ENCODE measurements at regions not wholly inside any gene's neighbourhood (a gene's known extent, or its start where the extent isn't known, plus 50 kb on each side); places are given as distances from the start of the nearest gene placed in this dataset.
A peak's percentile ranks its signal among the peaks of the same experiment; 100 is the strongest.

- no peak for DNase-seq
- Mint-ChIP-seq H3K36me3 (ENCODE audit: unreplicated experiment) (no peaks in the 10 kb centered on the region), H3K4me1 (ENCODE audit: low read depth, unreplicated experiment) (peaks cover 10% of the 10 kb centered on the region), H3K27ac (ENCODE audit: unreplicated experiment) (peak overlapping the region; percentile 14), H3K27me3 (ENCODE audit: unreplicated experiment) (no peaks in the 10 kb centered on the region), H3K9me3 (ENCODE audit: unreplicated experiment) (no peaks in the 10 kb centered on the region), H3K4me3 (ENCODE audit: unreplicated experiment) (no peak overlapping the region)
- no peak for TF ChIP-seq CTCF (IDR thresholded peaks at IDR 0.05; ENCODE audit: partially characterized antibody, unreplicated experiment)
Measured at GRCh38 chr14:44291366-44291915, 215.6 kb downstream of the FSCB start.

GRCh38 chr14:44287858-44288257, 219.2 kb downstream of the FSCB start:
- Mint-ChIP-seq H3K4me1 (ENCODE audit: low read depth, unreplicated experiment) (peaks cover 10% of the 10 kb centered on the region), H3K27ac (ENCODE audit: unreplicated experiment) (no peak overlapping the region), H3K9me3 (ENCODE audit: unreplicated experiment) (no peaks in the 10 kb centered on the region), H3K4me3 (ENCODE audit: unreplicated experiment) (no peak overlapping the region), H3K27me3 (ENCODE audit: unreplicated experiment) (no peaks in the 10 kb centered on the region), H3K36me3 (ENCODE audit: unreplicated experiment) (no peaks in the 10 kb centered on the region)
- no peak for DNase-seq
- no peak for TF ChIP-seq CTCF (IDR thresholded peaks at IDR 0.05; ENCODE audit: partially characterized antibody, unreplicated experiment)

GRCh38 chr14:44286201-44286600, 220.9 kb downstream of the FSCB start:
- DNase-seq: no peak
- H3K9me3 Mint-ChIP-seq (ENCODE audit: unreplicated experiment): no peaks in the 10 kb centered on the region
- peaks cover 2% of the 10 kb centered on the region for H3K4me1 Mint-ChIP-seq (ENCODE audit: low read depth, unreplicated experiment)
- no peak for TF ChIP-seq CTCF (IDR thresholded peaks at IDR 0.05; ENCODE audit: partially characterized antibody, unreplicated experiment)
- no peak overlapping the region for H3K27ac Mint-ChIP-seq (ENCODE audit: unreplicated experiment)
- H3K27me3 Mint-ChIP-seq (ENCODE audit: unreplicated experiment): no peaks in the 10 kb centered on the region
- no peak overlapping the region for H3K4me3 Mint-ChIP-seq (ENCODE audit: unreplicated experiment)
- H3K36me3 Mint-ChIP-seq (ENCODE audit: unreplicated experiment): no peaks in the 10 kb centered on the region

GRCh38 chr14:44283836-44284235, 223.2 kb downstream of the FSCB start:
- no peak for DNase-seq
- no peak for TF ChIP-seq CTCF (IDR thresholded peaks at IDR 0.05; ENCODE audit: partially characterized antibody, unreplicated experiment)
- H3K27me3 Mint-ChIP-seq (ENCODE audit: unreplicated experiment): no peaks in the 10 kb centered on the region
- no peaks in the 10 kb centered on the region for H3K36me3 Mint-ChIP-seq (ENCODE audit: unreplicated experiment)
- no peak overlapping the region for H3K27ac Mint-ChIP-seq (ENCODE audit: unreplicated experiment)
- no peaks in the 10 kb centered on the region for H3K4me1 Mint-ChIP-seq (ENCODE audit: low read depth, unreplicated experiment)
- H3K4me3 Mint-ChIP-seq (ENCODE audit: unreplicated experiment): no peak overlapping the region
- H3K9me3 Mint-ChIP-seq (ENCODE audit: unreplicated experiment): no peaks in the 10 kb centered on the region

- TF ChIP-seq CTCF (IDR thresholded peaks at IDR 0.05; ENCODE audit: partially characterized antibody, unreplicated experiment): no peak
- no peak for DNase-seq
- H3K9me3 Mint-ChIP-seq (ENCODE audit: unreplicated experiment): no peaks in the 10 kb centered on the region
- no peaks in the 10 kb centered on the region for H3K27me3 Mint-ChIP-seq (ENCODE audit: unreplicated experiment)
- H3K27ac Mint-ChIP-seq (ENCODE audit: unreplicated experiment): no peak overlapping the region
- H3K4me3 Mint-ChIP-seq (ENCODE audit: unreplicated experiment): no peak overlapping the region
- H3K4me1 Mint-ChIP-seq (ENCODE audit: low read depth, unreplicated experiment): no peaks in the 10 kb centered on the region
- no peaks in the 10 kb centered on the region for H3K36me3 Mint-ChIP-seq (ENCODE audit: unreplicated experiment)
Measured at GRCh38 chr14:44279357-44279756, 227.7 kb downstream of the FSCB start.
